Endothelial cell of umbilical vein (primary cell): ENCODE measurements at regions not wholly inside any gene's neighbourhood (a gene's known extent, or its start where the extent isn't known, plus 50 kb on each side); places are given as distances from the start of the nearest gene placed in this dataset.

ENCODE experiments used
- EZH2 ChIP-seq: IDR thresholded peaks from 2 replicates; pipeline ENCODE4 v1.6.1; 2012; ENCODE audit warnings: borderline replicate concordance, low read depth, mild to moderate bottlenecking, moderate library complexity, low read length, inconsistent platforms; ENCODE audit not compliant: severe bottlenecking
- GATA2 ChIP-seq: IDR thresholded peaks from 2 replicates; pipeline ENCODE4 v1.7.0; 2011; ENCODE audit warnings: low read depth, mild to moderate bottlenecking, moderate library complexity, mixed read lengths, low read length; ENCODE audit not compliant: insufficient read length, insufficient read depth
- JUN ChIP-seq: IDR thresholded peaks from 2 replicates; pipeline ENCODE4 v1.6.1; 2011; ENCODE audit warnings: borderline replicate concordance, low read depth; ENCODE audit not compliant: insufficient read length, insufficient read depth
- MYC ChIP-seq: IDR thresholded peaks from one replicate; pipeline ENCODE4 v1.6.1; 2011; ENCODE audit warnings: mild to moderate bottlenecking, low read depth, low read length
- POLR2A ChIP-seq: IDR thresholded peaks from 2 replicates; pipeline ENCODE4 v1.6.1; 2012; ENCODE audit warnings: low read depth, mild to moderate bottlenecking, control low read depth, low read length
- POLR2AphosphoS5 ChIP-seq: IDR thresholded peaks from 2 replicates; pipeline ENCODE4 v1.6.1; 2012; ENCODE audit warnings: low read depth, mild to moderate bottlenecking, control low read depth, low read length, moderate library complexity; ENCODE audit not compliant: insufficient read depth
- TF ChIP-seq, protein P1 (sequence below), 2 donors: IDR thresholded peaks; 1 replicate in 1 of 2; 2 replicates in 1 of 2; pipeline ENCODE4 v1.5.1; 2011; ENCODE audit warnings: low read length in 2 of 2, mild to moderate bottlenecking in 2 of 2, moderate library complexity in 2 of 2, control low read depth in 1 of 2, inconsistent platforms in 1 of 2, low read depth in 1 of 2; ENCODE audit not compliant: insufficient read depth in 1 of 2; ENCODE audit errors: extremely low read depth in 1 of 2
- TF ChIP-seq, protein P2 (sequence below): IDR thresholded peaks from 2 replicates; pipeline ENCODE4 v1.6.1; 2011; ENCODE audit not compliant: insufficient read depth, insufficient read length

DNA sequence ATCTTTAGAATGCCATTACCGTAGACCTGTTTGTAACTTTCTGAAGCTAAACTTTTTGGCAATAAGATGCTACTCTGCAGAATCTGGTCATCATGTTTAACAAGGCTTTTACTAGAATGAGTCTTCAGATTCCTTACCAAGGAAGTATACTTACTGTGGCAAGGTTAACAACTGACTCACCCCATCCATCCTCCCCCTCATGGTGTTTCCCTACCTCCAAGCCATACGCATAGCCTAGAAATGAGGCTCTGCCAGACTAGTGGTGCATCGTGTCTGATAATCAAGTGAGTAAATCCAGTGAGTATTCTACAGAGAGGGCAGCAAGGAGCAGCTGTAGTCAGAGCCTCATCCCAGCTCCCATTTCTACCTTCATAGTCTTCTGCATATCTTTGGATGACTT is 223.6 kb downstream of the IPMK start:
- TF ChIP-seq POLR2A: no peak
- no peak for TF ChIP-seq JUN
- TF ChIP-seq, protein P1, sequence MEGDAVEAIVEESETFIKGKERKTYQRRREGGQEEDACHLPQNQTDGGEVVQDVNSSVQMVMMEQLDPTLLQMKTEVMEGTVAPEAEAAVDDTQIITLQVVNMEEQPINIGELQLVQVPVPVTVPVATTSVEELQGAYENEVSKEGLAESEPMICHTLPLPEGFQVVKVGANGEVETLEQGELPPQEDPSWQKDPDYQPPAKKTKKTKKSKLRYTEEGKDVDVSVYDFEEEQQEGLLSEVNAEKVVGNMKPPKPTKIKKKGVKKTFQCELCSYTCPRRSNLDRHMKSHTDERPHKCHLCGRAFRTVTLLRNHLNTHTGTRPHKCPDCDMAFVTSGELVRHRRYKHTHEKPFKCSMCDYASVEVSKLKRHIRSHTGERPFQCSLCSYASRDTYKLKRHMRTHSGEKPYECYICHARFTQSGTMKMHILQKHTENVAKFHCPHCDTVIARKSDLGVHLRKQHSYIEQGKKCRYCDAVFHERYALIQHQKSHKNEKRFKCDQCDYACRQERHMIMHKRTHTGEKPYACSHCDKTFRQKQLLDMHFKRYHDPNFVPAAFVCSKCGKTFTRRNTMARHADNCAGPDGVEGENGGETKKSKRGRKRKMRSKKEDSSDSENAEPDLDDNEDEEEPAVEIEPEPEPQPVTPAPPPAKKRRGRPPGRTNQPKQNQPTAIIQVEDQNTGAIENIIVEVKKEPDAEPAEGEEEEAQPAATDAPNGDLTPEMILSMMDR (IDR thresholded peaks at IDR 0.05; ENCODE audit: extremely low read depth in 1 of 2, insufficient read depth in 1 of 2, low read depth in 1 of 2, low read length in 2 of 2): no peak
- no peak for TF ChIP-seq POLR2AphosphoS5
- TF ChIP-seq MYC: no peak
- TF ChIP-seq EZH2: no peak
- TF ChIP-seq, protein P2, sequence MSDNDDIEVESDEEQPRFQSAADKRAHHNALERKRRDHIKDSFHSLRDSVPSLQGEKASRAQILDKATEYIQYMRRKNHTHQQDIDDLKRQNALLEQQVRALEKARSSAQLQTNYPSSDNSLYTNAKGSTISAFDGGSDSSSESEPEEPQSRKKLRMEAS: no peak
- TF ChIP-seq GATA2: no peak
